ENCODE measurements at regions not wholly inside any gene's neighbourhood (a gene's known extent, or its start where the extent isn't known, plus 50 kb on each side); places are given as distances from the start of the nearest gene placed in this dataset.

DNA sequence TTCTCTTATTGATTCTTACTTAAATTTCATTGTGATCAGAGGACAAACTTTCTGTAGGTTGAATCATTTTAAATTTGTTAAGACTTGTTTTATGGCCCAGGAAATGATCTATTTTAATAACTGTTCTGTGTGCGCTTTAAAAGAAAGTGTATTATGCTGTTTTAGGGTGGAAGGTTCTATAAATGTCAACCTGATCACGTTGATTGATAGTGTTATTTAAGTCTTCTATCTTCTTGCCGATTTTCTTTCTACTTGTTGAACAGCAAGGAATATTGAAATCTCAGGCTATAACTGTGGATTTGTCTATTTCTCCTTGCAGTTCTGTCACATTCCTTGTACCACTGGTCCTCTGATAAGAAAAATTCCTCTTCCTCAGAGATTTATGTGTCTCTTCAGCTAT, 112.7 kb downstream of the TANC2 start:
- Histone ChIP-seq H3K4me2 (ENCODE audit: insufficient read depth, insufficient read length, low read length) (no peak overlapping the region), H2BK12ac (ENCODE audit: insufficient read length, low read depth, low read length) (no peak overlapping the region), H3K79me2 (ENCODE audit: insufficient read depth, low read length) (no peaks in the 10 kb centered on the region)

More for the DNA sequence above, 112.7 kb downstream of the TANC2 start:
- Mint-ChIP-seq H3K4me3 (no peak overlapping the region), H3K36me3 (ENCODE audit: insufficient read depth in 1 of 3, low read depth in 3 of 3) (no peaks in the 10 kb centered on the region), H3K27me3 (ENCODE audit: low read depth) (no peaks in the 10 kb centered on the region), H3K9me3 (no peaks in the 10 kb centered on the region), H3K27ac (no peak overlapping the region), H3K4me1 (peaks cover 0 to 3% of the 10 kb centered on the region in 2 experiments; a peak in 1 of 4 replicates)
- H3K18ac ChIP-seq (ENCODE audit: insufficient read length, low read depth, low read length) = no peak overlapping the region
- no peak overlapping the region for H2AK5ac ChIP-seq (ENCODE audit: insufficient read length, low read length)
- H3K4ac ChIP-seq (ENCODE audit: low read depth, low read length) = no peak overlapping the region
- whole genome bisulfite sequencing (ENCODE audit: extremely low coverage, insufficient read length, low lambda C conversion rate) = no CpG with 5 or more reads among the region's 3 CpGs
- no peak for DNase-seq
- no peaks in the 10 kb centered on the region for H4K20me1 ChIP-seq (ENCODE audit: control insufficient read depth, insufficient read depth, insufficient read length)
- no peak overlapping the region for H3K14ac ChIP-seq (ENCODE audit: insufficient read depth, low read length)
- no peak overlapping the region for H2BK20ac ChIP-seq (ENCODE audit: low read depth, low read length, poor library complexity, severe bottlenecking)
- TF ChIP-seq, protein P1, sequence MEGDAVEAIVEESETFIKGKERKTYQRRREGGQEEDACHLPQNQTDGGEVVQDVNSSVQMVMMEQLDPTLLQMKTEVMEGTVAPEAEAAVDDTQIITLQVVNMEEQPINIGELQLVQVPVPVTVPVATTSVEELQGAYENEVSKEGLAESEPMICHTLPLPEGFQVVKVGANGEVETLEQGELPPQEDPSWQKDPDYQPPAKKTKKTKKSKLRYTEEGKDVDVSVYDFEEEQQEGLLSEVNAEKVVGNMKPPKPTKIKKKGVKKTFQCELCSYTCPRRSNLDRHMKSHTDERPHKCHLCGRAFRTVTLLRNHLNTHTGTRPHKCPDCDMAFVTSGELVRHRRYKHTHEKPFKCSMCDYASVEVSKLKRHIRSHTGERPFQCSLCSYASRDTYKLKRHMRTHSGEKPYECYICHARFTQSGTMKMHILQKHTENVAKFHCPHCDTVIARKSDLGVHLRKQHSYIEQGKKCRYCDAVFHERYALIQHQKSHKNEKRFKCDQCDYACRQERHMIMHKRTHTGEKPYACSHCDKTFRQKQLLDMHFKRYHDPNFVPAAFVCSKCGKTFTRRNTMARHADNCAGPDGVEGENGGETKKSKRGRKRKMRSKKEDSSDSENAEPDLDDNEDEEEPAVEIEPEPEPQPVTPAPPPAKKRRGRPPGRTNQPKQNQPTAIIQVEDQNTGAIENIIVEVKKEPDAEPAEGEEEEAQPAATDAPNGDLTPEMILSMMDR (conservative IDR thresholded peaks at IDR 0.05) = no peak
- H4K91ac ChIP-seq (ENCODE audit: insufficient read length, low read depth, low read length) = no peak overlapping the region
- no peak overlapping the region for H3K56ac ChIP-seq (ENCODE audit: insufficient read length, low read depth, low read length)
- H3K79me1 ChIP-seq (ENCODE audit: insufficient read depth, low read depth, low read length, poor library complexity, severe bottlenecking) = no peaks in the 10 kb centered on the region
- no peak overlapping the region for H4K5ac ChIP-seq (ENCODE audit: insufficient read length, low read depth, low read length)
- H2BK120ac ChIP-seq (ENCODE audit: low read depth, low read length, poor library complexity, severe bottlenecking) = no peak overlapping the region
- no peak overlapping the region for H4K8ac ChIP-seq (replicated peaks; ENCODE audit: insufficient read length, low read depth, low read length)
- H3T11ph ChIP-seq (ENCODE audit: low read length) = no peak overlapping the region
- no peak overlapping the region for H3K23ac ChIP-seq (ENCODE audit: insufficient read length, low read depth, low read length)
- no peak overlapping the region for H2BK15ac ChIP-seq (ENCODE audit: low read depth, low read length)
- no peak overlapping the region for H3K9ac ChIP-seq (ENCODE audit: extremely low read depth, insufficient read length, low read length)
- no peak overlapping the region for H2BK5ac ChIP-seq (ENCODE audit: insufficient read length, low read length)
- H3K4me1 ChIP-seq (ENCODE audit: insufficient read depth, low read length) = no peaks in the 10 kb centered on the region
- H3K27me3 ChIP-seq (ENCODE audit: insufficient read depth, low read length) = no peaks in the 10 kb centered on the region
- no peaks in the 10 kb centered on the region for H3K23me2 ChIP-seq (ENCODE audit: insufficient read length, low read depth, low read length, poor library complexity, severe bottlenecking)
- H3K27ac ChIP-seq (ENCODE audit: insufficient read length, low read depth, low read length) = no peak overlapping the region
- no peak overlapping the region for H2AFZ ChIP-seq (ENCODE audit: low read length)
- no peaks in the 10 kb centered on the region for H3K9me3 ChIP-seq (ENCODE audit: control insufficient read depth, low read depth, low read length)
